Stromal cell of bone marrow (primary cell): ENCODE measurements at regions not wholly inside any gene's neighbourhood (a gene's known extent, or its start where the extent isn't known, plus 50 kb on each side); places are given as distances from the start of the nearest gene placed in this dataset.
"Not testable (repeated sequence)": the region's sequence is repeated elsewhere in the genome, so short reads cannot be mapped to it uniquely, and the experiment has no call there.

Experiments used
- DNase-seq: peaks from one replicate; pipeline ENCODE4 v3.0.0-alpha.2; 2012; ENCODE audit warnings: low read depth

DNA sequence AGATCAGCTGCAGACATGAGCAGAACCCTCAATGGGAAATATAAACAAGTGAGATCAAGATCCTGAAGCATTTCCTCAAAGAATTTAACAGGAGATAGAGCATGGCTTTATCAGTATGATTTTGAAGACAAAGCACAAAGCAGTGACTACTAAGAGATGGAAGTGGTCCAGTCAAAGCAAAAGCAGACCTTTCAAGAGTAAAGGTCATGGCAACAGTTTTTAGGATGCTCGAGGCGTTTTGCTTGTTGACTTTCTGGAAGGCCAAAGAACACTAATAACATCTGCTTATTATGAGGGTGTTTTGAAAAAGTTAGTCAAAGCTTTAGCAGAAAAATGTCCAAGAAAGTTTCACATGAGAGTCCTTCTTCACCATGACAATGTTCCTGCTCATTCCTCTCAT is 128.5 kb downstream of the KCNE4 start:
- no peak for DNase-seq

DNA sequence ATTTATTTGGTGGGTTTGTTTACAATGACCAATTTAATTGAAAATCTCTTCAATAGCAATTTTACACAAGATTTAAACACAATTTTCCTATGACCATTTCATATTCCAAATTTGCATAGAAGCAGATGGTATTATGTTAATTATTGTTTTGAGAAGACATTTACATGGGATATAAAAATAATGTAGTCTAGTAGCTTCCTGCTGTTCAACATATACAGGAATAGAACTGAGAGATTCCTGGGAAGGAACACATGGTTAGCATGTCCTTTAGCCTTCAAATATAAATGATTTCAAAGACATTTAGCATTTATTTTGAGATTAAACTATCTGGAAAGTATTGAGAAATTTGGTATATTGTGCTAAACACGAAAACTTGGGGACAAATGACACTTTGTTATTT is 129.6 kb downstream of the KCNE4 start:
- DNase-seq = no peak

- DNase-seq = no peak
Measured at GRCh38 chr2:223182356-223182755, 130.4 kb downstream of the KCNE4 start.

GRCh38 chr2:223185638-223186037 is 133.6 kb downstream of the KCNE4 start:
- DNase-seq = no peak

DNA sequence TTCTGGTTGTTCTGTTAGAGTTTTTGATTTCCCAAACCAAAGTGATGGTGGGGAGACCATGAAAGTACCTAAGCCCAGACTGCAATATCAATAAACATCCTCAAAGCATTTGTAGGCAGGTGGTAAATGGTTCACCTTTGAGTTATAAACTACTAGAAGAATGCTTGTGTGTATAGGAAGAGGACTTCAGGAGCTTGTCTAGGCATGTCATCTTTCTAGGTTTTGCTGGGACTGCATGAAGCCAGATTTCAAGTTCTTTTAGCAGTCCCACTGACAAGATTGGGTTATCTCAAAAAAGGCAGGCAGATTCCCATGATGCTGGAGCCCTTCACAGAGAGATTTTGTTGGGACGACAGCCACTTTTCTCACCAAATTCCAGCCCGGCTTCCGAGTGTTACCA is 135.3 kb downstream of the KCNE4 start:
- no peak for DNase-seq

- not testable (repeated sequence) for DNase-seq
Measured at GRCh38 chr2:223190561-223191206, 138.7 kb downstream of the KCNE4 start.

- no peak for DNase-seq
Measured at GRCh38 chr2:223196331-223196730, 144.3 kb downstream of the KCNE4 start.

DNA sequence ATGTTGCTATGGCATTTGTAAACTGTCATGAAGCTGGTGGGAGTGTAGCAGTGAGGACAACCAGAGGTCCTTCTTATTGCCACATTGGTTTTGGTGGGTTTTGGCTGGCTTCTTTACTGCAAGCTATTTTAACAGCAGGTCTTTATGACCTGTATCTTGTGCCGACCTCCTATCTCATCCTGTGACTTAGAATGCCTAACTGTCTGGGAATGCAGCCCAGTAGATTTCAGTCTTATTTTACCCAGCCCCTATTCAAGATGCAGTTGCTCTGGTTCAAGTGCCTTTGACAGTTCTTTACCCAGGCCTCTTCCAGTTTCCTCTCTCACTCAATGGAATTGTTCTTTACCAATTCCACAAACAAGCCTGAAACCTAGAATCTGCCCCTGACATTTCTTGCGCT is 145.1 kb downstream of the KCNE4 start:
- DNase-seq = no peak

DNA sequence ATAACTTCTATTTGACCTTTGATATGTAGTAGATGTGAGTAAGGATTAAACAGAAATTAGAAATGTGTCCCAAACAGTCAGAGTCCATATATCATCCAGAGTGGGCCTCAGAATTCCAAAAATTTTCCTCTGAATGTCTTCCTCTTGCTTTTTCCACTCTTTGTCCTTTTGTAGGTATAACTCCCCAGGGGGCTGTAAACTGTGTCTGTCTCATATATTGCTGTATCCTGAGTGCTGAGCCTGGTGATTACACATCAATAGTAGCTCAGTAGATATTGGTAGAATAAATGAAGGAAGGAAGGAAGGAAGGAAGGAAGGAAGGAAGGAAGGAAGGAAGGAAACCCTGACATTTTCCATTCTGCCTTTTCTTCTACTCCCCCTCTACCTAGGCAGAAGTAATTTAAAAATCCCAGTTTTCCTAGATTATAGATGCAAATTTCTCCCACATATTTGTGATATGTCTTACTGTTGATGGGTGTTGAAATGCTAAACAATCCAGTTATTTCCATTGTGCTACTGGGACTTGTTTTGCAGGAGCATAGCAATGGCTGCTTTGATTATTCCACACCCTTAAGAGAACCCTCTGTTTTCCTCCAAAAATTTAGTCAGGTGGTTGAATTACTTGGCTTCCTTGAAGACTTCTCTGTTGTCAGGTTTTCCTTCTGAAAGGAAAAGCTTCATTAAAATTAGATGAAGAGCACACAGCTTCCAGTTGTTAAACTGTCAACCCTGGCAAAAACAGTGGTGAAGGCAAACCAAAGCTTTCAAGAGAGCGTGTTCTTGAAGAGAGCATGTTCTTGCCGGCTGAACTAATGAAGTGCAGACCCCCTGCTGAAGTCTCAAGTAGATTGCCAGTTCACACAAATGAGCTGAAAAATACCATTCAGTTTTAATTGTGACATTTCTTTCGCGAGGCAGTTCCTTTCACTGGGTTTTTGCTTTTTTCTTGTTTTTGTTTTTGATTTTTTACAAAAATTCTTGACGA is 147.8 kb downstream of the KCNE4 start:
- no peak for DNase-seq

DNA sequence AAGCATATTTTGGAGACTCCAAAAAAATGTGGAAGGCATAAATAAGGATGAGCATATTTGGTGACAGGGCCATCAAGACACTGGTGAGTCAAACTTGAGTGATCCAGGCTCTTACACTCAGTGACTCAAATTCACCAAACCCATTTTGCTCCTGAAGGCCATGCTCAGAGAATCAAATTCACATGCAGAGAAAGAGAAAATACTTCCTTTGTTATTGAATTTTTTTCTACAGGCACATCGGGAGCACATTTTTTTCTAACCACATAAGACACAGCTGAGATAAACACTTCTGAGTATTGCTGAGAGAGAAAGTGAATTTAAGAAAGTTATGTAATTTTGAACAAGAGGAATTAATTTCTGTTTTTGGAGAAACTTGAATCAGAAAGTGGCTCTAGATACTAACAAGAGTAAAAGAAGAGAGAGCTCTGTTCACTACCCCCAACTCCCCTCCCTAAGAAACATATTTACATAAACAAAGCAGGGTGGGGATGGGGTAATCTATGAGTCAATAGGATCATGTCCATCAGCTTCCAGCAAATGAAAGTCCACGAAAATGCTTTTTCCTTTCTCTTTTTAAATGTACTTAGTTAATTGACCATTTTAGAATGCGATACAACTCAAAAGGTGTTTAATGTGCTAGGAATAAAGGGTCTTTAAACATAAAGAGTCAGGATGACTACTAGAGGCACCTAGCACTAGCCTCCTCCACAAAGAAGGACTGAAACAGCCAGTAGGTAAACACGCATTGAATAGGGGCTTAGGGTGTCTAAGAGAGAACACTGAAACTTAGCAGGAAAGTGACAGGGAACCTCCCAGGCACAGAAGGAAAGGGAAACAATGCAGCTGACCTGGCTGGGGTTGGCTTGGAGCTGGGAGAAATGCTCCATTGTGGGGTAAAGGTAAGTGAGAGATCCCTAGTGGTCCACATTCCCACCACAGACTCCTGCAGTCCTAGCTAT is 152.3 kb downstream of the KCNE4 start:
- peak; percentile 50 for DNase-seq

GRCh38 chr2:223210489-223210888 is 158.5 kb downstream of the KCNE4 start:
- no peak for DNase-seq

GRCh38 chr2:223214394-223215253 is 162.6 kb downstream of the KCNE4 start:
- DNase-seq = no peak

DNA sequence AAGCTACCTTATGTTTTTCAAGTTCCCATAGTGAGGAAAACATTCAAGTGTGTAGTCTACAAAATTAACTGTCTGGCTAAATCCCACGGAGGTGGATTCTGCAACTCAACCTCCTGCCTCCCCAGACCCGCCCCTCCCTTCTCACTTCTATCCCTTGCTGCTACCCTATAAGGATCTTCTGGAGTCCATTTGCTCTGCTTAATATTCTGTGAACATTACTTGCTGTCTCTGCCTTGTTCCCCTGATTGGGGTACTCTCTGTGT is 163.2 kb downstream of the KCNE4 start:
- DNase-seq = no peak

DNA sequence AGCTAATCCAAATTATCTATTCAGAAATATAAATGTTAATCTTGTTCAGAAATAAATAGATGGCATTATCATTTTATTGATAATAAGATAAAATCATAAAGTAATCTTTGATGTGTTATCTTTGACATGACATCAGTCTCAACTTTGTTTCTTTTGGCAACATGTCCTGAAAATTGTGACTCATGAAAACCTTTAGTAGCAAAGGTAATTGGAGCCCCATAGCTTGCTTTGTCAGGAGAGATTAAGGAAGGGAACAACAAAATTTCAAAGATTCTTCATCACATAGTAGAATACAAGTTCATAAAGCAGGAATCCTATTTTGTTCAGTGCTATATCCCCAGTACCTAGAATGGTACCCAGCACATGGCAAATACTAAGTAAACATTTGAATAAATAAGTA is 165.4 kb downstream of the KCNE4 start:
- no peak for DNase-seq

DNA sequence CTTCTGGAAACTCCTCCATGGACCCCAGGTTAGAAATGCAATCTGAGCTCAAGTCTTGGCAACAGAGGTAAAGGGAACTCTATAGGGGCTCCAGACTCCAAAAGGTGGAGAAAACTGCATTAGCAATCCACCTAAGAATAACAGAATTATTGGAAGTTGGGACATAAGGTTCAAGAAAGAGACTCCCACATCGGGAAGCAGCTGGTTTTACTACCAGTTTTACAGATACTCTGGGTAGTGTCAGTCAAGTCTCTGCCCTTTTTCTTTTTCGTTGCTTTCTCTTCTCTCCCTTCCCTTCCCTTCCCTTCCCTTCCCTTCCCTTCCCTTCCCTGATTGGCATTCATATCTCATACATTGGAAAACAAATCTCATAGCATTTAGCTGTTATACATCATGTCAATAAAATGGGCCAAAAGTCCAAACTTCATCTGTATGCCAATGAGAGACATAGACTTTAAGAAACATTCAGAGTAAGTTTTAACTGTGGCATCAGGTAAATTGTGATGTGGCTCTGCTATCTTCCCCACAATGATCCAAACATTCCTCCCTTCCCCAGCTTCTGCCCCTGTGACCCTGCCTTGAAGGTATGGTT is 166.7 kb downstream of the KCNE4 start:
- DNase-seq = no peak

DNA sequence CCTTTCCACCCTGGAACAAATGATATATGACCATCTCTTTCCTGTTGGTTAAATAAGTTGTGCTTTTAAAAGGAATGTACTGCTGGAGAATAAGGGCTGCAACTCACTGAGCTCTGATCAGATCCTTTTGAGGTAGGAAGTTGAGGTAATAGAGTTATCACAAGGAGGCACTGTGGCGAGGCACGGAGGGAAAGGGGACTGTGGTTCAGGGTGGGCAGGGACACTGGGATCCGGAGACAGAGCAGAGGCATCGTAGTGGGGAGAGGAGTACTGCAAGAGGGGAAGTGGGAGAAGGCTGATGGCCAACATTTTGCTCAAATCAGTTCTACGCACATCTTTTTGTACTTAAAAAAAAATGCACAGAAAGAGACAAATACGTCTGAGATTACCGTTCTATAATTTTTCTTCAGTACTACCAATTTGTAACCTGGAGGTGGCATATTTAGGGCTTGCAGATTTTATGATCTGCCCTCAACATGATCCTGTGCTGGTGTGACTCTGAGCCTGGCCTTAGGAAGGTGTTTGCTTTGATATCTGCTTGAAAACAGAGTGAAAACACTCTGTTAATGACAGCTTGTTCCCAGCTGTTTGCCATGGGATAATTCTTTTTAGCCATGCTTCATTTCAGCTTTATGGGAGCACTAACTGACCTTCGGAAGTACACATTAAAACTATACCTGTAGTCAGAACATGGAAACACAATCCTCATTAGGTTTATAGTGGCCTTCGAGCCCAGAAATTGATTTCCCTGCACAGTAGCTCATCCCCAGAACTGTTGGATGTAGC is 168.1 kb downstream of the KCNE4 start:
- no peak for DNase-seq

- DNase-seq = no peak
Measured at GRCh38 chr2:223220658-223220925, 168.6 kb downstream of the KCNE4 start.

DNA sequence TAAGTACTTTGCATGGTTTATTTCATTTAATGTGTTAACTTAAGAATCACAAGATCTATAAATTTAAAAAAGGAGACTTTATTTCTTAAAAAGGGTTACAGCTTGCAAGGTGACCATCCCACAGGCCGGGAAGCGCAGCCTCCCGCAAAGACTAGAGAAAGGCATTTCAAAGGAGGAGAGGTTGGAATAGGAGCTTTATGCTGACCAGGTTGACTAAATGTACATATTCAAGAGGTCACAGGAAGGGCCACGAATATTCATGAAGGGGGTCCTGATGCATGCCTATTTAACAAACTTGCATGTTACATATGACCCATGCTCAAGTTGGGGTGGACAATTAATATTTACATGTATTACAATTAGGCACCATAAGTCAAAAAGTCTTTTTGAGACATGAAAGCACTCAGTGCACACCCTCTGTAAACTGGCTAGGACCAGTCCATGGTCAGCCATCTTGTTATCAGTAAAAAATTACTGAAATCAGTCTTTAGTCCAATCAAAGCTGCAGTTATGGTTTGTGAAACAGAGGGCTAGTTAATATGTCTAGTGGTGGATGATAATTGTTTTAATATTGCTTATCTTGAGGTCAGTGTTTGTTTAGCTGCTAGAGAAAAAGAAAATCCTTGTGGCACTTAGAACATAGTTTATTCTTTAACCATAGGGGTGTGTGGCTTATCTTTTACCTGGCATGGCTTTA is 169.3 kb downstream of the KCNE4 start:
- no peak for DNase-seq

DNA sequence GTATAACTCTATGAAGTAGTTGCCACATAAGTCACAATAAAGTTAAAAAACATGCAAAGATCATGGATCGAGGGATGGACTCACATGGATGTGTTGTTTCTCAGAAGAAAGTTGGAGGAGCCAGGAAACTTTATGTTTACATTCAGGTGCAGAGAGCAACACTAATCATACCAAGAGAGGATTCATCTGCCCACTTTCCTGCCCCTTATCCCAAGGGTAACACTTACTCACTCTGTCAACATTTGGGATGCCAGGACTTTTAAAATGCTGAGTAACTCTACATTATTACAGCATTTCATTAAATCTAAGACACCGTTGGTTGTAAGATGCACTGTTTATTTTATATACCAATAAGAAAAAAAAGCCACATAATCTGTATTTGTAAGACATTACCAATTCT is 170.4 kb downstream of the KCNE4 start:
- DNase-seq = no peak

GRCh38 chr2:223223156-223223555 is 171.2 kb downstream of the KCNE4 start:
- DNase-seq = no peak
